ENCODE measurements at regions not wholly inside any gene's neighbourhood (a gene's known extent, or its start where the extent isn't known, plus 50 kb on each side); places are given as distances from the start of the nearest gene placed in this dataset.

DNA sequence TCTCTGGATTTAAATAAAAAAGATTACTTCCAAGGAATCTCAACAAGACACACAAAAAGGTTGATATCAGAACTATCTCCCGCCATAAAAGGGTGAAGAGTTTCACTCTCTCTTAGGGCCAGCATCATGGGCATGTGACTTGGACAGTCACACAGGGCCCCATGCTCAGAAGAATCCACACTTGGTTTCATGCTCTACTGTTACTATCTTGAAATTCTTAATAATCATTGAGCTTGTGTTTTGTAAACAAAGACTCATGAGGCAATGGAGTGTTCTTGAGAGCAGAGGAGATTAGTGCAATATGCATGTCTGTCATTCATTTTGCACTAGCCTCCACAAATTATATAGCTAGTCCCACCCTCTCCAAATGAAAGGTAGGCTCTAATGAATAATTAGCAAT is 58.4 kb downstream of the HMHB1 start:
- DNase-seq = no peak

DNA sequence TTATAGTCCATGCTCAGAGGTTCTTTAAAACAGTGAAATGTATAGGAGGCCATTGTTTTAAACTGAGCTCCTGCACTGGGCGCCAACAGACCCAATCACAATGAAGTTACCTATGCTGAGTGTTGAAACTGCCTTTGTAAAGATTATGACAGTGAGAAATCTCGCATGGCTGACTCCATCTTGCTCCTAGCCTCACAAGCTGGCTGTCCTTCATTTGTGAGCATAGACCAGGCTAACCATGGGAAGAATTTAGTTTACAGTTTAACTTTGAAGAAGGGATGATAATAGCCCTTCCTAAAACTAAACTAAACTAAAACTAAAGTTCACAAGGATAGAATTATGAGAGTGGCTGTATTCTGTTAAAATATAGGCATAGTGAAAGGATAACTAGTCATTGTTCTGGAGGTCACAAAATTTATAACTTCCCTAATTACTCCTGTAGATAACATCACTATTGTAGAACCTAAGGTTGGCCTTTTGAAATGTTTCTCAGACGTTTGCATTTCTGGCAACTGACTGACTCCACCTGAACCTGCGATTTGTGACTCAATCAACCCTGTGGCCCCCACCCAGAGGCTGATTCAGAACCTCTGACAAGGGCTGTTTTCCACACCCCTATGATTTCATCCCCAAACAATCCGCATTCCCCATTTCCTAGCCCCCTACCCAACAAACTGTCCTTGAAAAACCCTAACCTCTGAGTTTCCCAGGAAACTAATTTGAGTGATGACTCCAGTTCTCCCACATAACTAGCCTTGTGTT is 59.1 kb downstream of the HMHB1 start:
- no peak for DNase-seq

DNA sequence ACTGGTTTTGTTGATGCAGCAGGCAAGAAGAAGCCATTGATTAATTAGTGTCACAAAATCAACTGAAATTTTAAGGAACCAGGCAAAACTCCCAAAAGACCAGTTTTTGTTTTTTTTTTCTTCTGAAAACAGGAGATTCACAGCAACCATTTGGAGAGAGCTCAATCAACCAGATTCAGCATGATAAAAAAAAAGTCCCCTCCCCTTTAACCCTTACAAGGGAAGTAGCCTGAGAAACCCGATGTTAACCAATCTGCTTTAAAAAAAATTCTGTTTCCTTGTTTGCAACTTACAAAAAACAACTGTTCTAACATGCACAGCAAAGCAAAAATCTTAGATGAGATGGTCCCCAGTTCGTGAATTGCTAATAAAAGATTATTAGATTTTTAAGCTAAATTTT is 59.7 kb downstream of the HMHB1 start:
- DNase-seq = no peak

DNA sequence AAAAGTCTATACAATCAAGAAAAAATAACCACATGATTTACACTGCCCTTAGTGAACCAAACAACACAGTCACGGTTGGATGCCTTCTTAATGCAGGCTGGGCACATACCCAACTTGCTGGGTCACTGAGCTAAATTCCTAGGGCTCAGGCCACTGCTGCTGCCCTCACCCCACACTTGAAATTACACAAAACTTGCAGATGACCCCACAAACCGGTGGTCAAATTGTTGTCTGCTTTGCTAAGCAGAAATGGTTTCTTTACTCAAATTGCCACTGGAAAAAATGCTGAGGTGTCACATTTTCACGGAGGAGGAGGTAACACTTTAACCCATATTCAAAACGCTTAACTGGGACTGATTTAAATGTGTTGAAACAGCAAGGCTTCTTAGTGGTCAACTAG is 62.4 kb downstream of the HMHB1 start:
- DNase-seq = no peak

DNA sequence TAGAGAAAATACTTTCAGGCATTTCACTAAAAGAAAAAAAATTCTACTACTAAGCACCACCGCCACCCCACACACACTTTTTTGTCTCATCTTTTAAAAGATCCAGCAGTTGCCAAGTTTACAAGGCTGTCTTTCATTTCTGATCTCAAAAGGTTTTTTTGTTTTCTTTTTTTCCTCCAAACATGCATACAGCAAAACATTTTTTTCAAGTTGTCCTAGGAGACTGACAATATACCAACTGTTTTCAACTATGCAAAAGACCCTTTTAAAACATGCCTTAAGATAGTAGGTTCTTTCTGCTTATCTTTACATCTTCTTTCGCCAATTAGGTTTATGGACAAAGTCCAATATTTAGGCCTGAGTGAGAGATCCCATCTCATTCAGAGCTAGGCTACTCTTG is 65.2 kb downstream of the HMHB1 start:
- no peak for DNase-seq

DNA sequence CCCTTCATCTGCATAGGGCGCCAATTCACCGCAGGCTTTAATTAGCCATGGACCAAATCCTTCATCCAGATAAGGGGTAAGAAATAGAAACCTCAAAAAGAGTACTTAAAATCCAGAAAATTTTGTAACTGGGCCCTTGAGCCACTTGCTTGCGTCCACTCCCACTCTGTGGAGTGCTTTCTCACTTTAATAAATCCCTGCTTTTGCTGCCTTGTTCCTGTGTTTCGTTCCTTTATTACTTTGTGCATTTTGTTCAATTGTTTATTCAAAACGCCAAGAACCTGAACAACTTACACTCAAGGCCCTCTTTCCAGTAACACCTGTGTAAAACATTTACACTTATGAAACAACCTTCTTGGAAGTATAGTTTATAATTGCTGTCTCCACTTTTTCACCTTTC is 66.5 kb downstream of the HMHB1 start:
- DNase-seq = no peak

DNA sequence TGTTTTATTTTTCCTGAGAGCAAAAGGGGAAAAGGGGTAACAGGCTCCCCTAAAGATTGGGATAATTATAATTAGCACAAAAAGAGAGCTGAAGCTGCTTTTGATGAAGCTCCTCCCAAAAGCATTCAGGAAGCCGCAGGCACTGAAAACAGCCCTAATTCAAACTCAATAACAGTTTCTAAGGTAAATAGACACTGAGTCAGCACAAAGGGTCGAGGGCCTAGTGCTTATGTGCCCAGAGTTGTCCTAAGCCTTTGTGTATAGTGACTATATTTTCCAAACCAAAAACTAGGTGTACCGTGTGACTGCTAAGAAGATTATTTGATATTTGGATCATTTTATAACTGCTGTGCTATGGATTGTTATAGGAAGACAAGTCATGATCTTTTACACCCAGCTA is 67.7 kb downstream of the HMHB1 start:
- no peak for DNase-seq

DNA sequence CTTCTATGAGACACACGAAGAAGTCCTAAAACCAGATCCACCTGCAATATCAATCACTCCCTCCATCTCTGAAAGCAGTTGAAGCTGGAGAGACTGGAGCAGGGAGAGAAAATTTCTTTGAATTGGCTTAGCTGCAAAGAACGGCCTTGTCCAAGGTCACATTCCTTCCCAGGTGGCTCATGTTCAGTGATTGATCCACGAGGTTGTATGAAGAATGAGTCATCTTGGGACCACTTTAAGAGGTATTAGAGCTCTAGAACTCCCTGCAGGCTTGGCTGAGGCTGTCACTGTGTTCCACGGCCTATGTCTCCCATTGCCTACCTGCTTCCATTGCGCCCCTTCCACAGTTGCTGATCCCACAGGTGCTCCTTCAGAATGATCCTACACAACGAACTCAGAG is 68.2 kb downstream of the HMHB1 start:
- DNase-seq = no peak

DNA sequence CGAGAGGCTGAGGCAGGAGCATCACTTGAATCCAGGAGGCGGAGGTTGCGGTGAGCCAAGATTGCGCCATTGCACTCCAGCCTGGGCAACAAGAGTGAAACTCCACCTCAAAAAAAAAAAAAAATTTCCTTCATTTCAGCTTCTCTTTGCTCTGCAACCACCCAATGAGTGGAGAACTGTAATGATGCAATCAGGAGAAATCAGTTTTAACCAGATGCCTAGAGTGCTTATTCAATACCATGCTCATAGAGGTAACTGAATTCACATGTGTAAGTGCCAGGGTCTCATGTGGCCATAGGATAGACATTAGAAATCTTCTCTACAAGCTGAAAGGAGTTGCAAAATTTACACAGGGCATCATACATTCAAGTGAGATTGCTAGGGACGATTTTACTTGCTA is 70.6 kb downstream of the HMHB1 start:
- no peak for DNase-seq

DNA sequence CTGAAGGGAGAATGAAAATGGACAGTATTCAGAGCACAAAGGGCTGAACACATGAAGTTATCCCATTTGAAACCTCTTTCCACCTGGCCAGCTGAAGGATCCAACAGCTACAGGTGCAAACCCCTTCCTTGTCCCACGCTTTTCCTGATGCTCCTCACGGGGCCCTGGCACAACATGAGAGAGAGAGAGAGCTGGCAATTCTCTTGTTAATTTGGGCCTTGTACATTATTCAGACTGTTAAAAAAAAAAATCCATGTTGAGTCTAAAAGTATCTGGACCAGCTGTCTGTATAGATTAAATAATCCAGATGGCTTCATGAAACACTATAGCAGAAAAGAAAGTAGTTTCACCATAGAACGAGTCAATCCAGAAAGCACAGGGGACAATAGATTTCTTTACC is 74.1 kb downstream of the HMHB1 start:
- DNase-seq = no peak

DNA sequence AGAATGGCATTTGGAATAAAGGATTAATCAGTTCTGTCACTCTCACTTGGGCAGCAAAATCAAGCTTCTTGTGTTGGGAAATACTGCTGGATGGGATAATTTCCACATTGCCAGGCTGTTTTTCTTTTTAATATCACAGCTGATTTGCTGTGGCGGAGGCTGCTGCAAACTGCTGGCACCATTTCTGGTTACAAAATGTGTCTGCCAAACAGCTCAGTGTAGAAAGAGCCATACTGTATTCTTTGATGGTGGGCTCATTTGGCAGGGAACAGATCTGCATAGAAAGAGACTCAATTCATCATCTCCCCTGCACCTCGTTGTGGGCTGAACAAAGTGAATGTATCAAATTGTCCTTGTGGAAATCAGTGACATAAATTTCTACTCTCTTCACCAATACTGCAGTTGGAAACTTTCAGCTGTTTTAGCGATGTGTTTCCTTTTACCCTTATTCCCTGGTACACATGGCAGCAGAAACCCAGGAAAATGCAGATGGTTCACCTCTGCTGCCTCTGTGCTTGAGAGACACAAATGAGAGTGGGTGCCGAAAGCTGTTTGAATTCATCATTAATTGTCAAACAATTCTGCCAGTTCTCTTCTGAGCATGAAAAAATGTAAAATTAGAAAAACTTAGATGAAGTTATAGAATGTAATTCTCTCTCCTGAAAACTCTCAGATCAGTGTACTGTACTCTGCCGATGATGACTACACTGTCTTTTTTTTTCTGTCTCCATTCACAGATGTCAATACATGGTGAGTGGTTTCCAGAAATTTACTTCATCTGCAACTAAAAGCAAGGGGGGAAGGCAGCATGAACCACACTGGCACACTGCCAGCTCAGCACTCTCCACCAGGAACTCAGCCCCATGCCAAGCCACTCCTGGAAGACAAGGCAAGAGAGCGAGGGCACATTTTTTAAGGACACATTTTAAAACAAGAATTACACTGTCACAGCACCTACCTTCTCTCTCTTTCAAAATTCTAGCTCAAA is 75.0 kb downstream of the HMHB1 start:
- no peak for DNase-seq

DNA sequence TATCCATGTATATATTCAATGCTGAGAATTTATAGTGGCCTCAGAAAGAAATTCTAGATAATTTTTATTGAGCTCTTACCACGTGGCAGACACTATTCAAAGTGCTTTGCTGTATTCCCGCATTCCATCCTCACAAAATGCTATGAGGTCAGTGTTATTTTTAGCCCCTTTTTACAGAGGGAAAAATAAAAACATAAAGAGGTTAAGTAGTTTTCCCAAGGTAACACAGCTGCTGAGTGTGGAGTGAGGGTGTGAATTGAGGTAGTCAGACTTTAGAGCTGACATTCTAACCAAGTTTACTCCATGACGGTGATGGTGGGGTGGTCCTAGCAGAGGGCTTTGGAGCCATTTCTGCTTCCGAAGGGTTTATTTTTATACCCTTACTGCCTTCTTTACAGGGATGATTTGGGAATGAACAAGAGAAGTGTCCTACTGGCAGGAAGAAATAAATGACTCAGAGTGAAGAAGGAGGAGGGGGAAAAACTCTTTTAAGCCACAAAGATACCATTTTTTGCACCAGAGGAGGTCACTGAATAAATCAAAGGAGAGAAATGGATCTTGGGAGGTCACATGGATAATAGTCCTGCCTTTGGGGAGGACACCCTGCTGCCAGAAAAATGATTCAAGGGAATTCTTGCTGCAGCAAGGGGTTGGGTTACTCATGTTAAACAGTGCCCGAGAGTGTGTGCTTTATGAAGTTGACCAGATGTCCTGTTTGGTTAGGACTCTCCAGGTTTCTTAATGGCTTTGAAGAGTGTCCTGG is 76.1 kb downstream of the HMHB1 start:
- no peak for DNase-seq

DNA sequence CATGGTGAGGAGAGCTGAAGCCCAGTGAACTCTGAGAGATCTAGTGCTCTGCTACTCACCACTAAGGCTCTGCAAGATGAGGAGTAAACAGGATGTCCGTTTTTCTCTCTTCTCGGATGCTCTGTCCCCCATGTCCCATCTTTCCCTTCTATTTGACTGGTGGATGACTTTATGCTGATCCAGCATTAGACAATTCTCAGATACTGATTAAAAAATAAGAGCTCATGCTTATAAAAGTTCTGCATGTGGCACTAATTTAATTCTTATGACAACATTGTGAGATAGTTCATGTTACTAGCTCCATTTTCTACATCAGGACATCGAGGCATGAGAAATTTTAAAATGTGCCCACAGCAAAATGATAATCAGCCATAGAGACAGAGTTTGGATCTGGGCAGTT is 77.0 kb downstream of the HMHB1 start:
- DNase-seq = no peak

DNA sequence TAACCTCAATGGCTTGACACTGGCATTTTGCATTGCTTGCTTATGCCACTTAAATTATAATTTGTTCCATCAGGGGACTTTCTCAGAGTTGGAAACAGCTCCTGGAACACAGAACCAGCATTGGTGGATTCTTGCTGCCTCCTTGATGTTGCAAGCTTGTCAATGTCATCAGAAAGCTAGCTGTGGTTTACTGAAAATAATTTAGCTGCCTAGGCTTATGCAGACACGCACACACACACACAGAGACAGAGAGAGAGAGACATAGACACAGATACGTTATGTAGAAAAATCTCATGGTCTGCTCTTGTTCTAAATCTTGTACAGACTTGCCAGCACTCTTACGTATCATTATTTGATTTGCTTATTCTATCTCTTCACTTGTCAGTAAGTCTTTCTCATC is 78.0 kb downstream of the HMHB1 start:
- no peak for DNase-seq

DNA sequence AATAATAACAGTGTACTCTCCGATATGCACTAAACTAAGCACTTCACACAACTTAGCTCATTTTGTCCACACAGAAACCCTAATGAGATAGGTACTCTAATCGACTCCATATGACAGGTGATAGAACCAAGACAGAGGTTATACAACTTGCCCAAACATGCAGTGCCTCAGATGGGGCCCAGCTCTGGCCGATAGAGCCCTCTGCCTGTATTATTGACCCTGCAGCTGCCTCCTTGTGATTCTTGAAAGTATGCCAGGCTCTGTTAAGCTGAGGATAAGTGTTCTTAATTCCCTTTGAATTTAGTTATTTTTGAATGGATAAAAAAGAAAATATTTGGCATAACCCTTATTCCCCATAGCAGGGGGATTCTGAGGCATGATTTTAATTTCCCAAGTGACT is 78.5 kb downstream of the HMHB1 start:
- no peak for DNase-seq

DNA sequence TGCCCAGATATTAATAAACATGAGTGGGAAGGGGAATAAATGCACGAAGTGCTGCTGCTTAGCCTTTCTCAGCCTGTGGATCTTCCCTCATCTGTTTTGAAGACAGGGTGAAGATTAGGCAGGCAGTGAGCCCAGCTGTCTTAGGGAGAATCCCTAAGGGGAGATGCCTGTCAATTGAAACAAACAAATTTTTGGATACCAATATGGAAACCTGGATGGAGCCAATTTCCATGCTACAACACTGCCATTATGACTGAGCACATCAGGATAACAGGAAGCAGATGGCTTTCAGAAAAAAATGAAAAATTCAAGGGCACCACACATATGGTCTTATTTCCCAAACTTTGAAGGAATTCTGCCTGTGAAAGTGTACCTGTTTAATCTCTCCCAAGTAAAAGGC is 80.3 kb downstream of the HMHB1 start:
- DNase-seq = no peak

DNA sequence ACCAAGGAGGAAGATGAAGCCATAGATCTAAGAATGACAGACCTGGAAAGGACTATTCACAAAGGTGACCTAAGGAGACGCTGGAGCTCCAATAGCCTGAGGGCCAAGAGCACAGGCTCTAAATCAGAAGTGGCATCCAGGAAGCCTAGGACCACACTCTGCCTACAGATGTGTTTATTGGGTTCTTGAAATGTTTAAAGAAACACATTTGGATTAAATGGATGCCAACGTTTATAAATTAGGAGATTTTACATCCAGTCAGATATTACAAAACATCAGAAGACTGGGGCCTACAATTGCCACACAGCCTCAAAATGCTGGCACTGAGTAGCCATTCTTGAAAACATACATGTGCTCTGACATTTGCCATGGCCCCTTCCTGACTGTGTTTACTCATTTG is 80.9 kb downstream of the HMHB1 start:
- no peak for DNase-seq

DNA sequence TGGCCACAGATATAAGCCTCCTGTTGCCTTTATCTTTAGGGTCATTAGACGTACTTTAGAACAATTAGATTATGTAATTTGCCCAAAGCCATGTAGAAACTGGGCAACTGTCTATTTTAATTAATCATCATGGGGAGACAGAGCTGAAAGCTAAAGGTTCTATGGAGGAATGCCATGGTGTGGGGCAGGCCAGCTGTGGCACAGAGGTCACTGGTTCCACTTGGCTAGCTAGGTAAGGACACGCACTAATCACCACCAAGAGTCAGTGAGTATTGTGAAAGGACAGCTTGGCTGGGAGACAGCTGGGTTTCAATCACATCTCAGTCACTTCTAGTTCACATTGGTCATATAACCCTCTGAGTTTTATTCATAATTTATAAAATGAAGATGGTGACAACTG is 81.7 kb downstream of the HMHB1 start:
- no peak for DNase-seq

DNA sequence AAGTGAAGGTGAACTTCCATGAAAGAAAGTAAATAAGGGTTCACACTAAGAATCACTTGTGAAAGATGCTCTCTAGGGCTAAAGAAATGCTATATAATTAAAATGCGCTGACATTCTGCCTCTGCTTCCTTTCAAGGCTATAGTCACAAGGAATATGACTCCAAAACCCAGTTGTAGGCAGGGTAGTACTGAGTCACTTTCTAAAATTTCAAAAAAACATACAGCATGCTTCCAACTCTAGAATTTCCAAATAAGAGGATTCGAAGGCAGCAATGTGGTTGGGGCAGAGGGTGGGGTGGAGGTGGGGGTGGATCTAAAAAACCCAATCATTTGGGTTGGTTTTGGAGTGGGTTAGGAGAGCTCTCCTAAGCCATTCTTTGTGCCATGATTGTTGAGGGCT is 84.6 kb downstream of the HMHB1 start:
- DNase-seq = no peak

DNA sequence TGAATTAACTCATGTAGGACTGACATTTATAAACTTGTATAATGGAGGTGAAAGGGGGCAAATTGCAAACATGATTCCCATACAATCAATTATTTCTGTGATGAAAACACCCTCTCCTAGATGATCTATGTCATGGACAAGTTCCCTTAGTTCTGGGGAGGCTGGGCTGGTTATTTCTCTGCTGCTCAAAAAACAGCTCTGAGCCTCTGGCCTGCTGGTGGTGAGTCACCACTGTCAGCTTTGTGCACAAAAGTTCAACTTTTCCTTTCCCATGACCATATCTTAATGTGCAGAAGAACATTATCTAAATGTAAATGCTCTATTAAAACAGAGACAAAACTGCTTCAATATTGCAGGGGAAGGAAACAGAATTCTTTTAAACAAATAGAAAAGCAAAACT is 85.0 kb downstream of the HMHB1 start:
- DNase-seq = no peak

DNA sequence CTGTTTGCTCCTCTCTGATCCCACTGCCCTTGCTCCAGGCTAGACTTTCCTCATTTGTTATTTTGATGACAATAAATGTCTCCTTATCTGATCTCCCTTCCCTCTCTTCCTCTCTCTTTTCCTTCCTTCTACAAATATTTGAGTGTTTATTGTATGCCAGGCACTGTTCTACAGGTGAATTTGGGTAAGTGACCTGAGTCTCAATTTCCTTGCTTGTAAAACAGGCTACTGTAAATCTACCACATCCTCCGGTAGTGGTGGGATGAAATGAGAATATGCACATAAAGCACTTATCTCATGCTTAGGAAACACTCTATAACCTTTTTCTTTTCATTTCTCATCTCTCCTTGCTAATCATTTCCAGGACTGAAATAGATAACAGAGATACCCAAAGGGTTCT is 86.4 kb downstream of the HMHB1 start:
- DNase-seq = peak; percentile 32

DNA sequence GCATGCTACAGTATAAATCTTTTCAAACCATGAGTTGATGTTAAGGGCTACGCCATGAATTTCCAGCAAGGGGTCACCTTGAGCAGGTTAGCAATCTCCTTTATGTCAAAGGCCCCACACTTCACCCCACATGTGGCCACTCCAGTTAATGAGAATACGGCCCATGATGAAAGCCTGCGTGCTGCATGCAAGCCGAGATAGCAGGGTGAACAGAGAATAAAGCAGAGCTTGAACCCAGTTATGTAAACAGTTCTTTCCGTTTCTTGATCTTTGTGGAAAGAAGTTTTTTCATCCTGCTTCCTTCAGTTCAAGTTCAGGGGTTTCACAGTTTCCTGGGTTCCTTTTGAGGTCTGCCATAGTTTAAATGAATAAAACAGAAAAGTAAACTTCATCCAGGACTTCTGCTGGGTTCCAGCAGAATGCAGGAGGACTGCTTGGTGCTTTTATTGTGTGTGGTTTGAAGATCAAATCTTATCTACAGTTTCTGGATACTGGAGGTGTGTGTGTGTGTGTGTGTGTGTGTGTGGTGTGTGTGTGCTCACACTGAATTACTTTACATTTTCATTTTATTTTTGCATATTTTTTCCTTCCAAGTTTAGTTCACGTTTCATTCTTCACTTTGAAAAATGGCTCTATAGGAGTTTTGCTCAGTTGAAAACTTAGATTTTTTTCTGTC is 87.1 kb downstream of the HMHB1 start:
- DNase-seq = no peak

DNA sequence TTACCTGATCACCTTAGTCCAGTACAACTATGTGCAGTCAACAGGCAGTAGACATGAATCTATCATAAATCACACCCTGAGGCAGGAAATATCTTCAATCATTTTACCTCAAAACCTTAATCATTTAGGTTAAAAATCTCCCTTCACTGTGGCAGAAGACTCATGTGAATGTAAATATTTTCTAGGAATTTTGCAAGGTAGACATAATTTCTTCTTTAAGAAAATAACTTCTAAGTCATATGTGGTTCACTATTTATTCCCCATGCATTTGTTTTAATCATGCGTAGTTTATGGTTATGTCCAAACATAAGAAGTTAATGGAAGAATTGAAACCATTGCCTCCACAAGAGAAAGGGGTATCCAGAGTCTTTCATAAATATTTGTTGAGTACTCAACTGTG is 97.0 kb downstream of the HMHB1 start:
- DNase-seq = no peak

Data from activated CD4-positive, alpha-beta T cell treated with anti-CD3 and anti-CD28 coated beads, Interleukin-2, amount 50 U/mL, for 16 hours (primary cell).